HG03139 (cell line): ENCODE measurements at regions not wholly inside any gene's neighbourhood (a gene's known extent, or its start where the extent isn't known, plus 50 kb on each side); places are given as distances from the start of the nearest gene placed in this dataset.
"Not testable (repeated sequence)": the region's sequence is repeated elsewhere in the genome, so short reads cannot be mapped to it uniquely, and the experiment has no call there.

Experiments
- ATAC-seq: cut with Tn5 transposase; IDR thresholded peaks from one replicate; pipeline ENCODE4 v1.9.1; 2021; ENCODE audit not compliant: unreplicated experiment

DNA sequence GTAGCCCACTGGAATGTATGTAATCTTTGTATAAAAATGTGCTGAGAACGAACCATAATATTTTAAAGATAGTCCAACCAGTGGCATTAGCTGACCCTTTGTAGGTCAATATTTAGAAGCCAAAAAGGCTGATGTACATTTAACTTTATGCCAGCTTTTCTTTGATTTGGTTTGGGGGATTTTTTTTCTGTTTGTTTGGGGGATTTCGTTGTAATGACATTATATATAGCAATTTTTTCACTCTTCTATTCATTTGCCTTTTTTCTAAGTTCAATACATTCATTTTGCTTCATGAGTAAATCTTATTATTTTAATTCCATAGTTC is 382.0 kb upstream of the NOCT start:
- no peak for ATAC-seq

DNA sequence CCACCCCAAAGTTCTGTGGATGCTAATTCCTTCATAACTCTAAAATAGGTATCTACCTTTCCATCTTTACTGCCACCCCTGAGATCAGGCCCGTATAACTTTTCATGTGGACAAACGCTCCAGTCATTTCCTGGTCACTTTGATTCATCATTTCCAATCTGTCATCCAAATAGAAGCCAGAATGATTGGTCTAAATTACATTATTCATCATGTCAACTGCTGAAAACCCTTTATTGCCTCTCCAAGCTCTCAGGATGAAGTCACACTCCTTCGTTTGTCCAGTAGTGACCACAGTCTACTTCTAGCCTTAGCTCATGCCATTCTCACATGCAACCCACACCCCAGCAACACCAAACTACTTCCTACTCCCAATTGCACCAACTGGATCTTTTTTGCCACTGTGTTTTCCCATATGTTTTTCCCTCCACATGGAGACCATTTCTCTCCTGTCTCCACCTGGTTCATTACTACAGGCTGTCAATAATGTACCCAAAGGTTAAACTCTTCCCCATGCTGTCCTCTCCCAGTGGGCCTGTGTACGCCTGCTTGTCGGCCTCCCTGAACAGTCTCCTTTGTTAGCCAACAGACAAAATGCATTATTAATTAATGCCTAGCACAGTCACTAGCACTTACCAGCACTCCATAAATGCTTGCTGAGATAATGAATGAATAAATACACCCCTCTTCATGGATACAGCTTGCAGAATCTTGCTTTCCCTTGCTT is 382.6 kb upstream of the NOCT start:
- ATAC-seq = no peak

DNA sequence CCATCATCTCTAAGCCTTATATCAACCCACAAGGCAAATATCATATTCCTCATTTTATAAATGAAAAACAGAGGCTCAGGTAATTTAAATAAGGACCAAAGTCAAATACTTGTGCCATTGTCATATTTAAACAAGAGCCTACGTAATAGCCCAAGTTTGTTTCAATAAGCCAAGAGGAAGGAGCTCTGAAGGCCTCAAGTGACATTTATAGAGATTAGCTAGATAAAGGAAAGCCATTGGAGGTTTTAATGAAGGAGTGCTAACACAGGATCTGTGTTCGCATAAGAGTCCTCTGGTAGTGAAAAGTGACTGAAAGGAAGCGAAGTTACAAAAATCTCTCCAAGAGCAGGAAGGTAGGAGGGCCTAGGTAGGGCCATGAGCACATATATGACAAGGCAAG is 384.9 kb upstream of the NOCT start:
- no peak for ATAC-seq

DNA sequence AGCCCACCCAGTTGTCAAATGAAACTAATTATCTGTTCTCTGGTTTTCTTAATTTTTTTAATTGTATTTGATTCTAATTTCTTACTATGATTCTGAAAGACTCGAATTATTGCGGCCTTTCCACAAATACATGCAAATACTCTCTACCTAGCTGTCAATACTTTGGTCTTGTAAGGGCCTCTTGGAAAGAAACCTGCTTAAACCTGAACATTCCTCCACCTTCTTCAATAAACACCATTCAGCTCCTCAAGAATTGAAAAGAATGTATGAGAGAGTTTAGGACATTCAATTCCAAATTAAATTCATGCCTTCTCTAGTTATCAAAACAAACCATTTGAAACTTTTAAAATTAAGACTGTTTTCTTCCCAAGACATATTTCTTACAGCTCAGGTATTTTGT is 385.9 kb upstream of the NOCT start:
- no peak for ATAC-seq

DNA sequence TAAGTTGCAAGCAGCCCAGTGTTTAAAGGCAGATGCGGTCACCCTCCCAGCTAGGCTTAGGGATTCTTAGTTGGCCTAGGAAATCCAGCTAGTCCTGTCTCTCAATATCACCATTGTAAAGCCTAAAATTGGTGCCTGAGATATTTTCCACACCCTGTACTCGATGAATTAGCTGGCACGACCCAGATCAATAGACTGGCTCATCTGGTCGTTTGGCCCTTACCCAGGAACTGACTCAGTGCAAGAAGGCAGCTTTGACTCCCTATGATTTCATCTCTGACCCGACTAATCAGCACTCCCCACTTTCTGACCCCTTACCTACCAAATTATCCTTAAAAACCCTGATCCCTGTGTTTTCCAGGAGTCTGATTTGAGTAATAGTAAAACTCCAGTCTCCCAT is 384.9 kb upstream of the SLC7A11 start:
- no peak for ATAC-seq

DNA sequence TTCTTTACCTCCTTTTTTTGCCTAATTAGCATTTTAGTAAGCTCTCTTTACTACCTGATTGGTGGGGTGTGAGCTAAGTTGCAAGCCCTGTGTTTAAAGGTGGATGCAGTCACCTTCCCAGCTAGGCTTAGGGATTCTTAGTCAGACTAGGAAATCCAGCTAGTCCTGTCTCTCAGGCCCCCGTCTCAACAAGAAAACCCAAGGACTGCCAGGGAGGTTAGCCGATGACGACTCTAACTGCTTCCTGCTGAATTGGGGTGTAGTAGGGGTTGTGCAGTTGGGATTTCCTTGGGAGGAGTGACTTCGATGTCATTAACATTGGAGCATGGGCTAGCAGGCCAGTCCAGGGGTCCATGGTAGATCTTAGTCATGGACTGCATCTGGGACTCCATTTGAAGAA is 380.2 kb upstream of the SLC7A11 start:
- not testable (repeated sequence) for ATAC-seq

DNA sequence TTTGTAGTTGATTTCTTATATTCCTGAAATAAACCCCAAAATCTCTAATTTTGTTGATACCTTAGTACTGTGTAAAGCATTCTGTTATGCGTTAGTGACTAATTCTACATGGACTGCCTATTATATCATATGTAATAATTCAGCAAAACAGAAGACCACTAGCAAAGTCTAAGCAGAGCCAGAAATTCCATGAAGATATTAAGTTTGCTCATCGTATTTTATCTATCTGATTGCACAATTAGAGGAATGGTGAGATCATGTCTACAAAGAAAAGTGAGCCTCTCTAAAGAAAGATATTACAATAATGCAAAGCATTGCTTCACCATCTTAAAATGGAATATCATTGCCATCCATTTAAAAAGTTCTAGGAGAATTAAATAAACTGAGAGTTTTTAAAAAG is 374.6 kb upstream of the SLC7A11 start:
- no peak for ATAC-seq

DNA sequence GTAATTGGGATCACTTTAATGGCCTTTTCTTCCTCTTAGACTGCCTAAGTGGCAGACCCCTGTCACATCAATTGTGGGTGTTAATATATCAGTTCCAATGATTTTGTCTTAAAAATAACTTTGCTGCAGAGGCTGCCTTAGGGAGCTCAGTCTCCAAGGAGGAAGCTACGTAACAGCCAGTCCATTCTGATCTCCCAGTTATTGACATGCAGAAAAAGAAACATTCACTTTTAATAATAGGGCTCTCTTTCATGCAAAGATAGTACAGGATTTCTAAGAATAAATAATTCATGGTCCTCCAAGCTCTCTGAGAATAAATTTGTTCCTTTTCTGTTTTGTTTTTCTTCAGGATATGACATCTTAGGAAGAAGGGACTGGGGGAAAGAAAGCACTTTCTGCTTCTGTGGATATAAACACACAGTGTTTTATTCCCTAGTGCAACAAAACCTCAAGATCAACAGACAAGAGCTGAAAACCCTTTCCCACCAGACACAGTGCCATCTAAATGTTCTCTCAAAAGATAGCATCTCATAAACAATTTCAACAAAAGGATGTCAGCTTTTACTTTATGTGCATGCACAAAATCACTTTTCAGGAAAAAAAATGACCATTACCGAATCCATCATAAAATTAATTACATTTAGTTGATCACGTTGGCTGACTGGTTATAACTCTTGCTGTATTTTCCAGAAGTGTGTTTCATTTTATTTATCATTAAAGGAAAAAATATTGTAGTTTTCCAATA is 372.4 kb upstream of the SLC7A11 start:
- ATAC-seq = no peak

DNA sequence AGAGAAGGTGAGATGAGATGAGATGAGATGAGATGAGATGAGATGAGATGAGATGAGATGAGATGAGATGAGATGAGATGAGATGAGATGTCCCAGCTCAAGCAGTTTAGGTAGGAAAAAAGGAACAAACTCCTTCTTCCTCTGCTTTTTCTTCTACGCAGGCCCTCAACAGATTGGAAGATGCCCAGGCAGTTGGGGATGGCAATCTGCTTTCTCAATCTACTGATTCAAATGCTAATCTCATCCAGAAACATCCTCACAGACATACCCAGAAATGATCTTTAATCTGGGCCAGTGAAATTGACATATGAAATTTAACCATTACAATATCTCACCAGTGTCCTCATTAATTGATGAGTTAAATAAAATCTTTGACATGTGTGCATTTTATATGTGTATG is 370.3 kb upstream of the SLC7A11 start:
- no peak for ATAC-seq

DNA sequence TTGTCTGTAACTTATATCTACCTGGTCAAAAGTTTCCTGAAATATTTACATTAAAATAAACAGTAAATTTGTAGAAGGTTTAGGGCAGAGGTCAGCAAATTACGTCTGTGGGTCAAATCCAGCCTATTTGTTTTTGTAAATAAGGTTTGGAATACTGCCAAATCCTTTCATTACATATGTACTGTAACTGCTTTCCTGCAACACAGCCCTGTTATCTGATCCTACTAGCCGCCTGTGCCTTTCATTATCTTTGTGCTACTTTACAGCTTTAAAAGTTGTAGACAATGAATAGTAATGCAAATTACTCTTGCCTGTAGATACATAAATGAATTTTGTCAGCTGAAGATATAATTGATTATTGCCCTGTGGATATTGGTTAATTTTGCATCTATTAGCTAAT is 369.6 kb upstream of the SLC7A11 start:
- ATAC-seq = no peak

DNA sequence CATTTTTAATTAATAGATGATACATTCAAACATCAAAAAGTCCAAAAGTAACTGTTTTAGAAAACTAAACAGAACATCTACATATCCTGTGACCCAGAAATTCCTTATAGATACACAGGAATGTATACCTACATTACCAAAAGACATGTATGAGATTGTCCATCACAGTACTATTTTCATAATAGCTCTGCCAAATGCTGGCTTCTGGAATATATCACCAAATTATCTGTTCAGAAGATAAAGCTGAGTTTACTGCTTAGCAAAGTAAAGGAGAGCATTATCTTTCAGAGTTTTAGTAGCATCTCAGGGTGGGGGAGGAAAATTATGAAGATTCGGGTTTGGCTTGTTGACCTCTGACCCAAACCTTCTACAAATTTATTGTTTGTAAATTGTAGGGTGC is 368.9 kb upstream of the SLC7A11 start:
- ATAC-seq = no peak

DNA sequence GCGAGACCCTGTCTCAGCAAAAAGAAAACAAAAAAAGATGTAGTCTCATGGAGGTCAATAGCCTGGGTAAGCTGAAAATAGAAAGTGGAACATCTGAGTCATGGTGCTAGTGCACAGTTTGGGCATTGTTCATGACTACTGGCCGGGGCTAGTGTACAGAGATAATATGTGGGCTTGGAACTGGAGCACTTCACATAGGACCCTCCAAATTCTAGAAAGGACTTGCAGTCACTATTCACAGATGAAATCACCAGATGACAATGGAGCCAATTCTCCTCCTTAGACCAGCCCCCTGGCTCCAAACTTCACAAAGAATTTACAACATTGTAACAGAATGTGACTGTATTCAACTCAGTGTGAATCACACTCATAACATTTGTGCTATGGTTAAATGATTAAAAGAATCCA is 367.8 kb upstream of the SLC7A11 start:
- no peak for ATAC-seq

DNA sequence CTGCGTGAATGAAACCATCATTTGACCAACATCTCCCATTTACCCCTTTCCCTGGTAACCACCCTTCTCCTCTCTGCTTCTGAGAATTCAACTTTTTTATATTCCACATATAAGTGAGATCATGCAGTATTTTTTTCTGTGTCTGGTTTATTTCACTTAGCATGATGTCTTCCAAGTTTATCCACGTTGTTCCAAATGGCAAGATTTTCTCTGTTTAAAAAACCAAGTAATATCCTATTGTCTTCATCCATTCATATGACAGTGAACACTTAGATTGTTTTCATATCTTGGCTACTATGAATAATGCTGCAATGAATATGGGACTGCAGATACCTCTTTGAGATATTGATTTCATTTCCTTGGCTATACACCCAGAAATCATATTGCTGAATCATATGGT is 362.4 kb upstream of the SLC7A11 start:
- no peak for ATAC-seq

DNA sequence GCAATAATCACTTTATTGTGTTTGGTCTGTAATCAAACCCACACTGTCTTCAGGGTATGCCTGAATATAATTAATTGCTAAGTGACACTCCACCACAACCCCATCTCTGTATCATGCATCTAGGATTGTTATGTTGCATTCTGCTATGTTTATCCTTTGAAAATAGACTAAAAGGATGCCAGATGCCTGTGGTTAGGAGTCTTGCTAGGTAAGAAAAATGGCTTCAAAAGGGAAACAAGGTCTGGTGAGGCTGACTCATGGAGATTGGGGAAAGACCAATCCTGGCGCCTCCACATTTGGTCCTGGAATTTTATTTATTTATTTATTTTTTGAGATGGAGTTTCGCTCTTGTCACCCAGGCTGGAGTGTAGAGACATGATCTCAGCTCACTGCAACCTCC is 360.5 kb upstream of the SLC7A11 start:
- no peak for ATAC-seq

DNA sequence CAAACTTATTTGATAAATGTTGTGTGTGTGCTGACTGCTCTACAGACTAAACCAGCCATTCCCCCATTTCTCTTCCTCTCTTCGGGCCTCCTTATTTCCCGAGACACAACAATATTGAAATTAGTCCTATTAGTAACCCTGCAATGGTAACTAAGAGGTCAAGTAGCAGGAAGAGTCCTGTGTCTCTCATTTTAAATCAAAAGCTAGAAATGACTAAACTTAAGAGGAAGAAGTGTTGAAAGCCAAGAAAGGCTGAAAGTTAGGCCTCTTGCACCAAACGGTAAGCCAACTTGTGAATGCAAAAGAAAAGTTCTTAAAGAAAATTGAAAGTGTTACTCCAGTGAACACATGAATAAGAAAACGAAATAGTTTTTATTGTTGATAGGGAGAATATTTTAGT is 357.8 kb upstream of the SLC7A11 start:
- ATAC-seq = no peak

DNA sequence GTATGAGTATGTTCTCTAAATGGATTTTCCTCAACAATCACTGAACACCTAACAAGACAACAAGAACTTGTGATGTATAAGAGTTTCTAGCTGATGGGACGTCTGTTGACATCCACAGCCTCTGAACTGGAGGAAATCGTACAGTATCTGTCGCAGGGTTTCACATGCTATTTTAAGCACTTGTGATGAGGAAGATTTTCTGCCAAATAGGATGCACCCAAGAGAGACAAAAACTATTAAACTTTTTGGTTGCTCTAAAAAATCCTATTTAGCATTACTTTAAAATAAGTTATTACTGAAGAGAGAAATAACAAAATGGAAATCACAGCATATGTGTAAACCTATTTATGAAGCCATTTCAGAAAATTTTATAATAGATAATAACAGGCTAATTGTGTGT is 356.1 kb upstream of the SLC7A11 start:
- ATAC-seq = no peak

DNA sequence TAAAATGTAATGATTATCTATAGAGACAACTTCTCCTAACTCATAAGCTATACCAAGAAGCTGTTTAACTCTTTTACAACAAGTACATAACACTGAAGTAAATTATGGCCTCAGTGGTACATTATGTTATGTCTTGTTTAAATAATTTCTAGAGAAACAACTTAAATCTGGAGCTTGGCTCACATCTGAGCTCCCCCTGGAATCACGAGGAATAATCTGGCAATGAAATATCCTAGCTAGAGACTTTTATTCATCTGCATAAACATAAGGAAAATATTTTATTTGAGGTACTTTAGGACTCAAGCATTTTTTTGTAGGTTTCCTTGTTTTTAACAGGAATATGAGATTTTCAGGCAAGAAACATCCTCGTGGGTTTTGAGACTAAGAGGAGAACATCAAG is 354.7 kb upstream of the SLC7A11 start:
- ATAC-seq = no peak

DNA sequence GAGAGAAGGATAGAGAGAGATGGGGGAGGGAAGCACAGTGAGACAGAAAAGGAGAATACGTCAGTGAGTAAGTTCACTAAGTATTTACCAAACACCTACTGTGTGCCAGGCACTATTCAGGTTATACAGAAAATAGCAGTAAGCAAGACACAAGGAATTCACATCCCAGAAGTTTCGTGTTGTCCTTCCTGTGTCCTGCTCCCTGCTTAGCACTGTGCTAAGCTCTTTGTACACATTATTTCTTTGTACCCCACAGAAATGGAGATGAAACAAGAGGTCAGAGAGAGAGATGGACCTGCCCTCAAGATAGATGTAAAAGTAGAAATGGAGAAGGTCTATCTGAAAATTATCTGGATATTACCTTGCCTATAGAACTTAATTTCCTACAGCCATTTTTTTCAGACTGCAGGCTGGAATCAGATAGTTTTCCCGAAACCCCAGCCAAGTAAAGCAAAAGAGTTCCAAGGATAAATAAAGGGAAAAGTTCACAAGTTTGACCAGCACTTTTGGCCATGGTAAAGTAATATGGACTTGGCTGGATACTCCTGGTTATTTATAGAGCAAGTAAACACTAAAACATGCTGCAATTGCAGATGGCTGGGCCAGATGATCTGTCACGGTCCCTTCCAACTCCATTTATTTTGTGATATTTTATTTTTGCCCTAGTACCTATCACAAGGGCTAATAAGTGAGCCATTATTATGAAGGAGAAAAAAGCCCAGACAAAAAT is 353.7 kb upstream of the SLC7A11 start:
- no peak for ATAC-seq

DNA sequence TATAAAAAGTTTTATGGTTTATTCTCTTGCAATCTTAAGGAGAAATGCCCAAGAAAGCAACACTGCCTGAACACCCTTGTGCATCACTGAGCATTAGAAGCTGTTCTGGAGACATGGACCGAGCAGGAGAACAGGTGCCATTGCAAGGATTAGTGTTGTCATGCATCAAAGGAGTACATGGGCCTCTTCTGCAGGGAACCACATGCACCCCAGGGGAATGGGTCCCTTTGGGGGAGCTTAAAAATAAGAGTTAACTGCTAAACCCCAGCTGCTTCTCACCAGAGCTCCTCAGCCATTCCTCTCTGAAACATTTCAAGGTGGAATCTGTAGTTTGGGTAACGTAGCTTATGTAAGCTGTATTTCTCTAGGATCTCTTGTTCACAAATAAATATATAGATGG is 353.0 kb upstream of the SLC7A11 start:
- ATAC-seq = no peak

DNA sequence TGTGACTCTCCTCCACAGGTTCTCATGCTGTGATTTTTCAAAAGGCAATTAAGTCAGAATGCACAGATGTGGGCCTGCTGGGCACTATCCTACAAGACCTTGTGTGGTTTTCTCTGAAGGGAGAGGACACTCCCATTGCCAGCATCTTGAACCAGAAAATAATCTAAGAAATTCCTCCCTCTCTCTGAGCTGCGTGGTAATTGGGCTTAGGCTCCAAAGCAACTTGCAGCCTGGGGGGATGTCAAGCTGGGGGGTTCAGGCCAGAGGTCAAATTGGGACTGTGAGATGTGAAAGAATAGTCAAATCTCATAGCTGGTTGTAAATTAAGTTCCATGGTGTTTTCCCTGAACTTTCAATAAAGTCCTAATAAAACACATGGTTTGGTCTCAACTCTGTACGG is 350.6 kb upstream of the SLC7A11 start:
- ATAC-seq = no peak

DNA sequence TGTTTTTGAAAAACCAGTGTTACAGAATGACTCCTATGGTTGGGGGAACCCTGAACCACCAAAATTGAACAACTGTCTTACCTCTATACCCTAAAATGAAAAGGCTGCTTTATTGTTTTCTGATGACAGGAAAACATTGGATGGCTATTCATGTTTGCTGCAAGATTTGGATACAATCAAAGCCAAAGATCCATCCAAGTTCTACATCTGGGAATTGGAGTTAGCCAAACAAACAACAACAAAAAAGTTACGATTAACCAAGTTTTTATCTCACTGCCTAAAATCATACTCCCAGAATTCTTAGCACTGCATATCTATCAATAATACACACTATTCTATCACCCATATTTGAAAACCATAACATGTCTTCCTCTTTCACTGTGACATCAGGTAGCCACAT is 349.7 kb upstream of the SLC7A11 start:
- ATAC-seq = no peak

DNA sequence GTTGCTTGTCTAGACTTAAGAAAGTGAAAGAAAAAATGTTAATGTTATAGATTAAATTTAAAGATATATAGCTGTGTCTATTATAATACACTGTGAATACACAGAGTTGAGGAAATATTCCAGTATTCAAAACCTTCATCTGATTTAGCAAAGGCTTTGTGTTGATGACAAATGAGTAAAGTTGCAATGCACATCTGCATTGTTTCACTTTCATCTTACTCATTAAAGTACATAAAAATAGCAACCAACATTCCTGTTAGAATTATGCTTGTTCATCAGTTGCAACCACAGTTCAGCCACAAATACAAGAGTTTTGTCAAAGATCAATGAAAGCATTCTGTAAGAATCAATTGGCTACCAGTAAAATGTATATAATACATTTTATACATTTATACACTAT is 346.4 kb upstream of the SLC7A11 start:
- ATAC-seq = no peak
